Nephron (organoid): ENCODE measurements at regions not wholly inside any gene's neighbourhood (a gene's known extent, or its start where the extent isn't known, plus 50 kb on each side); places are given as distances from the start of the nearest gene placed in this dataset.

ENCODE experiments used
- H3K27ac Mint-ChIP-seq, 3 experiments: 2 replicates each; pipeline ENCODE4 v1.8.0; 2020; ENCODE audit warnings: mixed read lengths in 3 of 3, mild to moderate bottlenecking in 2 of 3, moderate library complexity in 1 of 3
- H3K27me3 Mint-ChIP-seq: 2 replicates; pipeline ENCODE4 v1.8.0; 2021; ENCODE audit warnings: low read depth, mild to moderate bottlenecking, moderate library complexity, mixed read lengths
- H3K36me3 Mint-ChIP-seq: 2 replicates; pipeline ENCODE4 v1.8.0; 2020; ENCODE audit warnings: low read depth, mixed read lengths
- H3K4me1 Mint-ChIP-seq: 2 replicates; pipeline ENCODE4 v1.8.0; 2020; ENCODE audit warnings: mixed read lengths
- H3K4me3 Mint-ChIP-seq, 3 experiments: 2 replicates each; pipeline ENCODE4 v1.8.0; 2020; ENCODE audit warnings: mild to moderate bottlenecking in 3 of 3, mixed read lengths in 3 of 3, moderate library complexity in 2 of 3
- H3K9me3 Mint-ChIP-seq: 2 replicates; pipeline ENCODE4 v1.8.0; 2020; ENCODE audit warnings: mixed read lengths
- TF ChIP-seq, protein P1 (sequence below), 3 experiments: fragments of 200-600 bp; sonication (generic); IDR thresholded peaks; one replicate each; pipeline ENCODE4 v1.5.0; 2021; ENCODE audit warnings: antibody characterized with exemption in 3 of 3; ENCODE audit not compliant: unreplicated experiment in 3 of 3

DNA sequence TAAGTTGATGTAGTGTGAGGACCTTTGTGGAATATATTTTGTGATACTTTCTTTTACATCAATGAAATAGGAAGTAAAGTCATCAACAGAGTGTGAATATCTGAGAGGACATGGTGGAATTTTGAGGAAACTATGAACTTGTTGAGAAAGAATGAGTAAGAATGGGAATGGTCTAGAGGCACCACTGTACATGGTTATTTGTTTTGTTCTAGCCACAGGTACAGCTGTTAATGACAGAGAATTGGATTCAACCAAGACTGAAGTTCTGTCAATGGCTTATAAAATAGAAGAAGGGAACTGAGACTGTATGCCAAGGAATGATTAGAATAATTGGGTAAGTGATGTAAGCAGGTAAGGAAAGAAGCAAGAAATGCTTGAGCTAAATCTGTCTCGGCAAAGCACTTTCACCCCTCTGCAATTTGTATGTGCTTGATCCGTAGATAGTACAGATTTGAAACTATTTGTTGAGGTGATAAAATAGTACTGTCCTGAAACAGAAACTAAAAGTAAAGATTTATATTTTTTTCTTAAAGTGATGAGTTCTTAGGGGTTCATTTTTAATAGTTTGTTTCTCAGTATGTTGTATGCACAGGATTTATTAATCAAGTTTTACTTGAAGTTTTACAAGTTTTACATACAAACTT lies 468.8 kb upstream of the SMC2 start:
- no peaks in the 10 kb centered on the region for H3K4me1 Mint-ChIP-seq
- TF ChIP-seq, protein P1, sequence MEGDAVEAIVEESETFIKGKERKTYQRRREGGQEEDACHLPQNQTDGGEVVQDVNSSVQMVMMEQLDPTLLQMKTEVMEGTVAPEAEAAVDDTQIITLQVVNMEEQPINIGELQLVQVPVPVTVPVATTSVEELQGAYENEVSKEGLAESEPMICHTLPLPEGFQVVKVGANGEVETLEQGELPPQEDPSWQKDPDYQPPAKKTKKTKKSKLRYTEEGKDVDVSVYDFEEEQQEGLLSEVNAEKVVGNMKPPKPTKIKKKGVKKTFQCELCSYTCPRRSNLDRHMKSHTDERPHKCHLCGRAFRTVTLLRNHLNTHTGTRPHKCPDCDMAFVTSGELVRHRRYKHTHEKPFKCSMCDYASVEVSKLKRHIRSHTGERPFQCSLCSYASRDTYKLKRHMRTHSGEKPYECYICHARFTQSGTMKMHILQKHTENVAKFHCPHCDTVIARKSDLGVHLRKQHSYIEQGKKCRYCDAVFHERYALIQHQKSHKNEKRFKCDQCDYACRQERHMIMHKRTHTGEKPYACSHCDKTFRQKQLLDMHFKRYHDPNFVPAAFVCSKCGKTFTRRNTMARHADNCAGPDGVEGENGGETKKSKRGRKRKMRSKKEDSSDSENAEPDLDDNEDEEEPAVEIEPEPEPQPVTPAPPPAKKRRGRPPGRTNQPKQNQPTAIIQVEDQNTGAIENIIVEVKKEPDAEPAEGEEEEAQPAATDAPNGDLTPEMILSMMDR (IDR thresholded peaks at IDR 0.05; ENCODE audit: unreplicated experiment in 3 of 3): no peak
- H3K9me3 Mint-ChIP-seq: peaks cover 5% of the 10 kb centered on the region

DNA sequence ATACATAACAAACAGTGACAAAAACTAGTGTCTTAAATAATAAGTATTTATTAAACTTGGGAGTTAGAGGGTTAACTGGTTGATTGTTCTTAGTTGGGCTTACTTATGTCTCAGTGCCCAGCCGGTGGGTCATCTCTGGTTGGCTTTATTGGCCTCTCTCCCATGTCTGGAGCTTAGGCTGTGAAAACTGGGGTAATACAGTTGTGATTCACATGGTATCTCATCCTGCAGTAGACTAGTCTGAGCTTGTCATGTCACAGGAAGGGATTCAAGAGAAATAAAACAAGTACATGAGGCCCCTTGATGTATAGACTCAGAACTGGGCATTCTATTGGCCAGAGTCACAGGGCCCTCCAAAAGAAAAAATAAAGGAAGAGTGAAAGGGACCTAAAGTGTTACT lies 466.4 kb upstream of the SMC2 start:
- no peaks in the 10 kb centered on the region for H3K36me3 Mint-ChIP-seq

More for the DNA sequence above, 468.8 kb upstream of the SMC2 start:
- Mint-ChIP-seq H3K4me3 (no peak overlapping the region), H3K27me3 (no peaks in the 10 kb centered on the region), H3K36me3 (no peaks in the 10 kb centered on the region), H3K27ac (no peak overlapping the region)

DNA sequence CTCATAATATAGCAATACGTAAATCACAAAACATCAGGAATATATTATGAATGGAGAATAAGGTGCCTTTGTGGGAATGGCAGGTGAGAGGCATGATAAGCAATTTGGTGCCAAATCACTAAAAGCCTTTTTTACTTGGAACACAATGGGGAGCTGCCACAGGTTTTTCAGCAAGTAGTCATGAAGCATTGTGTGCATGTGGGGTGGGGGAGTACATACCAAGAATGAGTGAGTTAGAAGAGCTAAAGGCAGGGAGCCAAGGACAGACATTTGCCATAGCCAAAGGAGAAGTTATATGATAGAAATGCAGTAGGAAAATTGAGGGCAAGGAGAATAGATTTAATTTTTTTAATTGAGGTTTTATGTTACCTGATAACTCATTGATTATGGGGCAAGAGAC lies 445.0 kb upstream of the SMC2 start:
- Mint-ChIP-seq H3K4me3 (no peak overlapping the region), H3K27me3 (no peaks in the 10 kb centered on the region), H3K36me3 (peaks cover 3% of the 10 kb centered on the region), H3K27ac (no peak overlapping the region), H3K9me3 (peaks cover 3% of the 10 kb centered on the region), H3K4me1 (no peaks in the 10 kb centered on the region)
- TF ChIP-seq, protein P1 (IDR thresholded peaks at IDR 0.05; ENCODE audit: unreplicated experiment in 3 of 3): no peak

More for the DNA sequence above, 466.4 kb upstream of the SMC2 start:
- Mint-ChIP-seq H3K4me3 (no peak overlapping the region), H3K27me3 (no peaks in the 10 kb centered on the region), H3K4me1 (no peaks in the 10 kb centered on the region), H3K27ac (no peak overlapping the region), H3K9me3 (peaks cover 3% of the 10 kb centered on the region)
- TF ChIP-seq, protein P1 (IDR thresholded peaks at IDR 0.05; ENCODE audit: unreplicated experiment in 3 of 3): no peak

DNA sequence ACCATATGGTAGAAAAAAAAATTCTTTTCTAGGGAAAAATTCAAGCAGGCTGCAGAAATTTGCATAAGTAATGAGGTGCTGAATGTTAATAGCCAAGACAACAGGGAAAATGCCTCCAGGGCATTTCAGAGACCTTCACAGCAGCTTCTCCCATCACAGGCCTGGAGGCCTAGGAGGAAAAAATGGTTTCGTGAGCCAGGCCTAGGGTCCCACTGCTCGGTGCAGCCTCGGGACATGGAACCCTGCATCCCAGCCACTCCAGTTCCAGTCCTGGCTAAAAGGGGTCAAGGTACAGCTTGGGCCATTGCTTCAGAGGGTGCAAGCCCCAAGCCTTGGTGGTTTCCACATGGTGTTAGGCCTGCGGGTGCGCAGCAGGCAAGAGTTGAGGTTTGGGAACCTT lies 436.0 kb upstream of the SMC2 start:
- no peak overlapping the region for H3K27ac Mint-ChIP-seq
- peaks cover 16% of the 10 kb centered on the region for H3K9me3 Mint-ChIP-seq
- H3K27me3 Mint-ChIP-seq: no peaks in the 10 kb centered on the region
- H3K36me3 Mint-ChIP-seq: peaks cover 11% of the 10 kb centered on the region
- TF ChIP-seq, protein P1 (IDR thresholded peaks at IDR 0.05; ENCODE audit: unreplicated experiment in 3 of 3): no peak
- no peak overlapping the region for H3K4me3 Mint-ChIP-seq
- no peaks in the 10 kb centered on the region for H3K4me1 Mint-ChIP-seq

DNA sequence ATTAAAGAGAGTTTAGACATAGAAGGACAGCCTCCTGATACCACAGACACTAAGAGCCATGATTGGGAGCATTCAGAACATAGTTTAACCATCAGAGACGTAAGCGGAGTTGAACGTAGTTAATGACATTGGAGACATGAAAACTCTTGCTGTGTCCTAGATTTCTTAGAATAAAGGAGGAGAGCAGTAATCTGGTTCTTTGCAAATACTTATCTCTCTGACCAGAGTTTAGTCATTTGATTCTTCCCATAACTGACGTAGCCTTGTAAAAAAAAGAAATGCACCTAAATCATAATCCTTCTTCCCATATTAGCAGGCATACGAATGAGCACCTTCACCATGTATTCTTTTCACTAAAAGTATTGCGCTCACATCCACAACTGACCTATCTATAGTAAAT lies 433.3 kb upstream of the SMC2 start:
- Mint-ChIP-seq H3K36me3 (peaks cover 11% of the 10 kb centered on the region), H3K4me1 (no peaks in the 10 kb centered on the region), H3K9me3 (peaks cover 15% of the 10 kb centered on the region), H3K4me3 (no peak overlapping the region), H3K27me3 (no peaks in the 10 kb centered on the region), H3K27ac (no peak overlapping the region)
- TF ChIP-seq, protein P1 (IDR thresholded peaks at IDR 0.05; ENCODE audit: unreplicated experiment in 3 of 3): no peak

DNA sequence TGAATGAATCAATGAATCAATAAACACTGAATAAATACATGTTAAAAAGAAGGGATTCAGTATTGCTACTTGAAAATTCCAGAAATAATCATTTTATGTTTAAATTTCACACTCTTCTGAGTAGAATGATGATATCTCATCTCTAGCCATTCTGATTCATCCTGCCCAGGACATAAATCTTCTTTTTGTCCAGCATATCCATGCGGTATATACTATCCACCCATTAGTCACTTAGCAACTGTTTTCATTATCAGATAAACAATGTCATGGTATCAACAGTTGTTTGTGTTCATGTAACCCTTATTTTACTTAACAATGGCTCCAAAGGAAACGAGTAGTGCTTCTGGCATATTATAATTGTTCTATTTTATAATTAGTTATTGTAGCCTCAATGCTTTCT lies 432.4 kb upstream of the SMC2 start:
- H3K27ac Mint-ChIP-seq: no peak overlapping the region
- H3K27me3 Mint-ChIP-seq: no peaks in the 10 kb centered on the region
- peaks cover 11% of the 10 kb centered on the region for H3K36me3 Mint-ChIP-seq
- TF ChIP-seq, protein P1 (IDR thresholded peaks at IDR 0.05; ENCODE audit: unreplicated experiment in 3 of 3): no peak
- no peak overlapping the region for H3K4me3 Mint-ChIP-seq
- H3K9me3 Mint-ChIP-seq: peaks cover 11% of the 10 kb centered on the region
- no peaks in the 10 kb centered on the region for H3K4me1 Mint-ChIP-seq
